OCI-LY7 (cell line): ENCODE measurements at regions not wholly inside any gene's neighbourhood (a gene's known extent, or its start where the extent isn't known, plus 50 kb on each side); places are given as distances from the start of the nearest gene placed in this dataset.

Source experiments
- BruUV-seq: library from RNA; stranded (reverse); fragments of 400-500 nt; replicated peaks from 2 replicates; lab custom pipeline; 2021; lab: Mats Ljungman, UMichigan
- CTCF ChIA-PET: fragments of 300-600 bp; sonication (Branson Sonifier 250); formaldehyde crosslinking; loops from one replicate; lab custom pipeline; 2022; ENCODE audit warnings: antibody characterized with exemption; ENCODE audit not compliant: unreplicated experiment; lab: Charles Lee
- POLR2A ChIA-PET: fragments of 300-600 bp; sonication (Branson Sonifier 250); formaldehyde crosslinking; loops from one replicate; lab custom pipeline; 2022; ENCODE audit warnings: antibody characterized with exemption; lab: Charles Lee
- DNase-seq: peaks from one replicate; pipeline ENCODE4 v3.0.0-alpha.2; 2015; ENCODE audit warnings: low spot score
- H2AFZ ChIP-seq: fragments of 200-600 bp; sonication (generic), shearing (Covaris generic); 2 replicates; pipeline ENCODE4 v1.6.1; 2014; ENCODE audit warnings: mild to moderate bottlenecking, antibody characterized with exemption, low read length, moderate library complexity
- H3K27ac ChIP-seq: fragments of 200-600 bp; sonication (generic); 2 replicates; pipeline ENCODE4 v1.5.1; 2014; ENCODE audit warnings: mixed run types, low read depth, mild to moderate bottlenecking, moderate library complexity, low read length, inconsistent platforms; ENCODE audit not compliant: poor library complexity, severe bottlenecking
- H3K36me3 ChIP-seq: fragments of 200-600 bp; sonication (generic); 2 replicates; pipeline ENCODE4 v1.6.1; 2014; ENCODE audit warnings: mild to moderate bottlenecking, antibody characterized with exemption, low read length, moderate library complexity, mixed read lengths; ENCODE audit not compliant: insufficient read depth
- H3K4me1 ChIP-seq: fragments of 200-600 bp; sonication (generic); 2 replicates; pipeline ENCODE4 v1.5.1; 2014; ENCODE audit warnings: mild to moderate bottlenecking, low read length; ENCODE audit not compliant: insufficient read depth, poor library complexity, severe bottlenecking
- H3K4me2 ChIP-seq: fragments of 200-600 bp; sonication (generic); 2 replicates; pipeline ENCODE4 v1.6.1; 2014; ENCODE audit warnings: mild to moderate bottlenecking, low read length
- H3K4me3 ChIP-seq: fragments of 200-600 bp; sonication (generic); 2 replicates; pipeline ENCODE4 v1.5.1; 2014; ENCODE audit warnings: mild to moderate bottlenecking, low read depth, low read length; ENCODE audit not compliant: poor library complexity, severe bottlenecking
- H3K79me2 ChIP-seq: fragments of 200-600 bp; sonication (generic); 2 replicates; pipeline ENCODE4 v1.6.1; 2016; ENCODE audit warnings: low read depth, mild to moderate bottlenecking, low read length, moderate library complexity, mixed read lengths; ENCODE audit not compliant: insufficient read depth
- H3K9me2 ChIP-seq: fragments of 200-600 bp; sonication (generic); 2 replicates; pipeline ENCODE4 v1.6.1; 2016; ENCODE audit warnings: mild to moderate bottlenecking, low read length, mixed read lengths; ENCODE audit not compliant: insufficient read depth
- H3K9me3 ChIP-seq: fragments of 200-600 bp; sonication (generic); 2 replicates; pipeline ENCODE4 v1.6.1; 2014; ENCODE audit warnings: mild to moderate bottlenecking, mixed run types, low read length, mixed read lengths
- H4K20me1 ChIP-seq: fragments of 200-600 bp; sonication (generic); 2 replicates; pipeline ENCODE4 v1.6.1; 2014; ENCODE audit warnings: mild to moderate bottlenecking, antibody characterized with exemption, low read length, moderate library complexity, mixed read lengths; ENCODE audit not compliant: insufficient read depth
- EZH2phosphoT487 ChIP-seq: fragments of 200-600 bp; sonication (generic); IDR thresholded peaks from 2 replicates; pipeline ENCODE4 v1.6.1; 2018; ENCODE audit warnings: low read depth, borderline replicate concordance, mild to moderate bottlenecking, mixed run types, antibody characterized with exemption, low read length, moderate library complexity, mixed read lengths
- intact Hi-C: fragments of 100-400 bp; cut with micrococcal nuclease; formaldehyde crosslinking; loops from one replicate; pipeline ENCODE4 v1.10.0; 2022; ENCODE audit not compliant: unreplicated experiment
- TF ChIP-seq, protein P1 (sequence below): fragments of 200-600 bp; sonication (generic); conservative IDR thresholded peaks from 2 replicates; pipeline ENCODE4 v1.5.1; 2014; ENCODE audit warnings: mild to moderate bottlenecking, antibody characterized with exemption, low read length, moderate library complexity, mixed read lengths

DNA sequence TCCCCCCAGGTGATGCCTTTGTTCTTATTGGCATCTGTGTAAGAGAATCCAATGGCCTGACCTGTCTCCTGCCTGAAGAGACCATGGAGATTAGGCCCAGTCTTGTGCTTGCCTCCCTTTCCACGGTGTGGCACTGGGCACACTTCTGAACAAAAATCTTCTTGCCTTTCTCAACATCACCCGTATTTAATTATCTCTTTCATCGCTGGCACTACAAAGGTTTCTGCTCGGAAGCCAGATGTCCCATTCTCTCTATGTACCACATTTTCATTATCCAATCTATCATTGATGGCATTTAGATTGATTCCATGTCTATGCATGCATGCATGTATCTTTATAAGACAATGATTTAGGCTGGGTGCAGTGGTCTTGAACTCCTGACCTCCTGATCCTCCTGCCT lies 74.3 kb downstream of the SLC25A15 start:
- no peaks in the 10 kb centered on the region for H3K9me2 ChIP-seq
- H3K79me2 ChIP-seq: no peaks in the 10 kb centered on the region
- DNase-seq: no peak
- BruUV-seq: no TSS peak
- no peaks in the 10 kb centered on the region for H3K4me1 ChIP-seq
- no peak overlapping the region for H3K4me2 ChIP-seq
- no peaks in the 10 kb centered on the region for H4K20me1 ChIP-seq
- no peaks in the 10 kb centered on the region for H3K36me3 ChIP-seq
- TF ChIP-seq, protein P1, sequence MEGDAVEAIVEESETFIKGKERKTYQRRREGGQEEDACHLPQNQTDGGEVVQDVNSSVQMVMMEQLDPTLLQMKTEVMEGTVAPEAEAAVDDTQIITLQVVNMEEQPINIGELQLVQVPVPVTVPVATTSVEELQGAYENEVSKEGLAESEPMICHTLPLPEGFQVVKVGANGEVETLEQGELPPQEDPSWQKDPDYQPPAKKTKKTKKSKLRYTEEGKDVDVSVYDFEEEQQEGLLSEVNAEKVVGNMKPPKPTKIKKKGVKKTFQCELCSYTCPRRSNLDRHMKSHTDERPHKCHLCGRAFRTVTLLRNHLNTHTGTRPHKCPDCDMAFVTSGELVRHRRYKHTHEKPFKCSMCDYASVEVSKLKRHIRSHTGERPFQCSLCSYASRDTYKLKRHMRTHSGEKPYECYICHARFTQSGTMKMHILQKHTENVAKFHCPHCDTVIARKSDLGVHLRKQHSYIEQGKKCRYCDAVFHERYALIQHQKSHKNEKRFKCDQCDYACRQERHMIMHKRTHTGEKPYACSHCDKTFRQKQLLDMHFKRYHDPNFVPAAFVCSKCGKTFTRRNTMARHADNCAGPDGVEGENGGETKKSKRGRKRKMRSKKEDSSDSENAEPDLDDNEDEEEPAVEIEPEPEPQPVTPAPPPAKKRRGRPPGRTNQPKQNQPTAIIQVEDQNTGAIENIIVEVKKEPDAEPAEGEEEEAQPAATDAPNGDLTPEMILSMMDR: no peak
- TF ChIP-seq EZH2phosphoT487: no peak
- POLR2A ChIA-PET: no interaction called here
- no peak overlapping the region for H3K4me3 ChIP-seq
- intact Hi-C loops: no loop called here
- no peak overlapping the region for H2AFZ ChIP-seq
- no peaks in the 10 kb centered on the region for H3K9me3 ChIP-seq
- H3K27ac ChIP-seq: no peak overlapping the region
- CTCF ChIA-PET: no interaction called here

DNA sequence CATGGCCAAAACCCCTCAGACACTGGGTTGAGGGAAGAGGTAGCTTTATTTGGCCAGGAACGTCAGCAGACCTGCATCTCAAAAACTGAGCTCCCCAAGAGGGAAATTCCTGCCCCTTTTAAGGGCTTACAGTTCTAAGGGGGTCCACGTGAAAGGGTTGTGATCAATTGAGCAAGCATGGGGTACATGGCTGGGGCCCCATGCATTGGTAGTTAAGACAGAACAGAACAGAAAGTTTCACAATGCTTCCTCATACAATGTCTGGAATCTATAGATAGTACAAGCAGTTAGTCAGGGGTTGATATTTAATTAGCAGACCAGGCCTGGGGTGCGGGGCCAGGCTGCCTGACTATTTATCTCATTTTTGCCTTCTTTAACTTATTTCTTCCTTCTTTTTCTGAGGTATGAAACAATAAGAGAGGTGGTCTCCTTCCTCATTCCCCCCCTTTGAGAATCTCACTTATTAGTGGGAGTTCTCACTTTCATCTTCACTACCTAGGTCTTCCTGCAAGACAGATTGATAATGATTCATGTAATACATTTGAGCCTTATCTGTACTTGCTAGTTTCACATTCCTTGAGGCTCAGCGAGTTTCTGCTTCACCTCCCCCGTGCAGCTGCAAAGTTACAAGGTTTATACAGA lies 84.8 kb downstream of the SLC25A15 start:
- Histone ChIP-seq H3K9me2 (no peaks in the 10 kb centered on the region), H3K4me3 (no peak overlapping the region), H3K79me2 (no peaks in the 10 kb centered on the region), H3K27ac (no peak overlapping the region), H3K4me2 (no peak overlapping the region), H3K36me3 (peaks cover 22% of the 10 kb centered on the region), H4K20me1 (no peaks in the 10 kb centered on the region), H3K4me1 (no peaks in the 10 kb centered on the region), H2AFZ (no peak overlapping the region), H3K9me3 (peaks cover 32% of the 10 kb centered on the region)
- DNase-seq: peak; percentile 13
- intact Hi-C loops: no loop called here
- ChIA-PET POLR2A (no interaction called here), CTCF (no interaction called here)
- TF ChIP-seq, protein P1: no peak
- no peak for TF ChIP-seq EZH2phosphoT487
- BruUV-seq: no TSS peak

- ChIA-PET CTCF (no interaction called here), POLR2A (no interaction called here)
- H2AFZ ChIP-seq: no peak overlapping the region
- H3K36me3 ChIP-seq: peaks cover 26% of the 10 kb centered on the region
- H4K20me1 ChIP-seq: no peaks in the 10 kb centered on the region
- H3K4me3 ChIP-seq: no peak overlapping the region
- no peak overlapping the region for H3K27ac ChIP-seq
- peaks cover 32% of the 10 kb centered on the region for H3K9me3 ChIP-seq
- H3K9me2 ChIP-seq: no peaks in the 10 kb centered on the region
- intact Hi-C loops: no loop called here
- no peak overlapping the region for H3K4me2 ChIP-seq
- H3K4me1 ChIP-seq: no peaks in the 10 kb centered on the region
- no peaks in the 10 kb centered on the region for H3K79me2 ChIP-seq
- BruUV-seq: no TSS peak
- TF ChIP-seq, protein P1: no peak
- TF ChIP-seq EZH2phosphoT487: no peak
- DNase-seq: no peak
Measured at GRCh38 chr13:40875044-40875443, 85.6 kb downstream of the SLC25A15 start.
